GM18907 (cell line): ENCODE measurements at regions not wholly inside any gene's neighbourhood (a gene's known extent, or its start where the extent isn't known, plus 50 kb on each side); places are given as distances from the start of the nearest gene placed in this dataset.

Source experiments
- ATAC-seq: cut with Tn5 transposase; IDR thresholded peaks from one replicate; pipeline ENCODE4 v1.9.1; 2021; ENCODE audit warnings: mild to moderate bottlenecking, moderate library complexity; ENCODE audit not compliant: unreplicated experiment

- ATAC-seq, result no peak
Observed at GRCh38 chr3:18008706-18009368, 266.4 kb upstream of the TBC1D5 start.

DNA sequence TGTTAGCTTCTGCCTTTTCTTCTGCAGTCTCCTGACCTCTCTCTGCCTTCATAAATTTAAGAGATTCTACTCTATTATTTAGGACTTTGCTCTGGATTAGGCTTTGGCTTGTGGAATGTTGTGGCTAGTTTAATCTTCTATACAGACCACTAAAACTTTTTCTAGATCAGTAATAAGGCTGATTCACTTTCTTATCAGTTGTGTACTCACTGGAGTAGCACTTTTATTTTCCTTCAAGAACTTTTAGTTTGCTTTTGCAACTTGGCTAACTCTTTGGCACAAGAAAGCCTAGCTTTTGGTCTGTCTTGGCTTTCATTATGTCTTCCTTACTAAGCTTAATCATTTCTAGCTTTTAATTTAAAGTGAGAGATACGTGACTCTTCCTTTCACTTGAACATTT is 265.5 kb upstream of the TBC1D5 start:
- ATAC-seq, result no peak

DNA sequence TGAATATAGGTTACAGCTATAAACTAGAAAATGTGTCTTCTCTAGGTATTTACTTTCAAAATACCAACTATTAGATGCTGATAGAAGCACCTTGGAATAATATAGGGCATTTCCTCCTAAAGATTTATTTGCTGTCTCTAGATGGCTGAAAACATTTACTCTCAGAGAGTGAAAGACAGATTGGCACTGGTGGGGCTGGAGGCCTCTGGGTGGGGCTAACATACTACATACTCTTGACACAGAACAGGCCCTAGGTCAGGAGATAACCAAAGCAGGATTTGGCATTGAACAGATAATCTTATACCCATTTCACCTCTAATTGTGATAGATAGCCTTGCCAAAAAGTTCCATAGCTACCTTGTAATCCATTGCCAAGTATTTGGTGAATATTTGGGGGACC is 253.3 kb upstream of the TBC1D5 start:
- no peak for ATAC-seq

DNA sequence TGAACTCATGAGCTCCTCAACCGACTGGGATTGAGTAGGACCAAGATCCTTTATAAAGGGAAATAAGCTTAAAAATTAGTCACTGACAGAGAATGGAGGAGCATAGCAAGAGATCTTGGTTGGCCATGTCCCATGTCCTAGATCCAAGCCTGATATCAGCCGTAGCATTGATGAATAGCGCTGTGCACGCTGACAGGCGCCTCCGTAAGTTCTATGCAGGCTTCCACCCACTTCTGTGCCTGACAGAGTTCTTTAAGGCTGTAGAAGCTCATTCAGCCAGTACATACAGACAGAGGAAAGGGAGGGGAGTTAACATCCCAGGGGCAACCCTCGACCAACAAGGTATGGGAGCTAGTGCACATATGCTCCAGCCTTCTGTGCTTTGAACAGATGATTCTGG is 251.7 kb upstream of the TBC1D5 start:
- no peak for ATAC-seq

- ATAC-seq, result no peak
Observed at GRCh38 chr3:17990390-17990789, 248.0 kb upstream of the TBC1D5 start.

- ATAC-seq, result no peak
Observed at GRCh38 chr3:17986348-17986816, 244.0 kb upstream of the TBC1D5 start.

GRCh38 chr3:17985658-17986347 is 243.4 kb upstream of the TBC1D5 start:
- ATAC-seq, result no peak

DNA sequence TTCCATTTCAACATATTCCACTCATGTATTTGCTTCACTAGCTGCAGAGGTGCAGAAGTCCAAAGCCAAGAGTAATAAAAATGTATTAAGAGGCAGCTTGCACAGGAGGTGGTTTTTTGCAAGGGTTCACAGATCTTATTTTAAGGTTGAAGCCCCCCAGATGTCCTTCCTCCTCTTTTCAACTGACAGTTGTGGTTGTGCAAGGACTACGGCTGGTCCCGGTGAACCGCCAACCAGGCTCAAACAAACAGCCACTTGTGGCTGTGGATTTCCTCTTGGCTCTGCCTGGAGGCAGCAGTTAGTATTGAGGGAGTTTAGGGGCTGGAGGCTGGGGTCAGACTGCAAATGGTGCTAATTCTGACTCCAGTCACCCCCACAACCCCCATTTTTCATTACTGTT is 240.7 kb upstream of the TBC1D5 start:
- ATAC-seq, result no peak

GRCh38 chr3:17982211-17982880 is 239.9 kb upstream of the TBC1D5 start:
- no peak for ATAC-seq

GRCh38 chr3:17980863-17981262 is 238.4 kb upstream of the TBC1D5 start:
- ATAC-seq, result no peak

GRCh38 chr3:17979911-17980310 is 237.5 kb upstream of the TBC1D5 start:
- ATAC-seq, result no peak

DNA sequence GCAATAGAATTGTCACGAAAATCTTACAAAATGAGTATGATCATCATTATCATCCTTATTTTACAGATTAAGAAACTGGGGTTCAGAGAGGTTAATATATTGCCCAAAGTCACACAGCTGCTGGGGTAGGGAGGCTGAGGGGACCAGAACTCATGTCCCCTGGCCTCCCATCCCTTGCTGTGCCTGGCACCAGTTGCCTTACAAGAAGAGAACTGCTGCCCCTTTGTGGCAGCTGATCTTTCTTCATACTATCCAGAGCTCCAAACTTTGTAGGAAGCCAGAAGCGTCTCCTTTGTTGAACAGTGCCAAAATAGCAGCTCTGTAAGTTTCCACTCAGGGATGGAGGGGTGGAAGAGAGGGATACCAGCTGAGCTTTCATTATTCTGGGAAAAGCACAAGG is 236.8 kb upstream of the TBC1D5 start:
- no peak for ATAC-seq

DNA sequence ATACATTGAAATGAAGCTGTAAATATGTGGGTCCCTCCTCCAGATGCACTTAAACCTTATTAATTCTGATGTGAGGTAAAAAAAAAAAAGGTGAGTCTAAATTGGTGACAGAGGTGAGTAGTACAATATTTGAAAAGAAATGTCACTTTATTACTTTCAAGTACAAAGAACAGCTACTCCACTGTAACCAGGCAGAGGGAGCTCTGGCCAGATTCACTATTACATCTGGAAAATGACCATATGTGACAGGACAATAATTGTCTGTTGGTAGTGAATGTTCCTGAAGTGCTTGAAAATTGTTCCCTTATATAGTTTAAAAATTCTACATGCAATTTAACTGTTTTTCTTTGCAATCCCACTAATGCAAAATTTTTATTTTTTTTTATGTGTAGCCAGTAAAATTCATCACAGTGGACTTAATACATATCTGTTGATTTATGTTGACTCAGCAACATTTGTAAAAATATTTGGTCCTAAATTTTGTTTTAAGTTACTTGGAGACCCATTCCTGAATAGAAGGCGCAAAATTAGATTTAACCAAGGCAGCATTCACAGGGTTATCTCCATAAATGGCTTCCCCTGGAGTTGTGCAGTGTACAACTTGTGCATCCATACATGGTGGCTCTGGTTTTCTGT is 231.9 kb upstream of the TBC1D5 start:
- no peak for ATAC-seq

- no peak for ATAC-seq
Observed at GRCh38 chr3:17972959-17973906, 230.8 kb upstream of the TBC1D5 start.

GRCh38 chr3:17972476-17972875 is 230.0 kb upstream of the TBC1D5 start:
- no peak for ATAC-seq

DNA sequence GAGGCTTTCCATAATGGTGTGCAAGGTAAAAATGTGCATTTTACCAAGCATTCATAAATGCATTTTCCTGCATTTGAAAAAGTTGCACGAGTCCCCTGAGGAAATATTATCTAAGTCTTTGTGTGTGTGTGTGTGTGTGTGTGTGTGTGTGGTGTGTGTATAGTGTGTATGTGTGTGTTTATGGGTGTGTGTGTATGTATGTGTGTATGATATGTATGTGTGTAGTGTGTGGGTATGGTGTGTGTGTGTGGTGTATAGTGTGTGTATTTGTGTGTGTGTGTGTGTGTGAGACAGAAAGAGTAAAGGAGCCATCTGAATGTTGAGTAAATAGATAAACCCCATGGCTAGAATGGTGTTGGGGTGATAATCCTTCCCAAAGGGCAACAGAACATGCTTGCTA is 229.6 kb upstream of the TBC1D5 start:
- no peak for ATAC-seq

- no peak for ATAC-seq
Observed at GRCh38 chr3:17969985-17970568, 227.6 kb upstream of the TBC1D5 start.

DNA sequence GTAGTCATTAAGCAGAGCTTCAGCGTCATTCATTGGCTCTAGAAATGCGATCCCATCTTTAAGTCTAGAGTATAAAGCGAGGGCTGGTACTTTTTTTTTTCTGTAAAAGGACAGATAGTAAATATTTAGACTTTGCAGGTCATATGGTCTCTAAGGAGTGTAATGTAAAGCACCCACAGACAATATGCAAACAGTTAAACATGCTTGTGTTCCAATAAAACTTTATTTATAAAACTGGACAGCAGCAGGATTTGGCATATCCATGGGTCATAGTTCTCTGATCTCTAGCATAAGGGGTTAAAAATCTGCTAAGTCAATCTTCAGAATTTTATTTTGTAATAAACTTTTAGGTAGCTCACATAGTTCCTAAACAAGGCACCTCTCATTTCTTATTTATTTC is 226.8 kb upstream of the TBC1D5 start:
- ATAC-seq, result no peak

DNA sequence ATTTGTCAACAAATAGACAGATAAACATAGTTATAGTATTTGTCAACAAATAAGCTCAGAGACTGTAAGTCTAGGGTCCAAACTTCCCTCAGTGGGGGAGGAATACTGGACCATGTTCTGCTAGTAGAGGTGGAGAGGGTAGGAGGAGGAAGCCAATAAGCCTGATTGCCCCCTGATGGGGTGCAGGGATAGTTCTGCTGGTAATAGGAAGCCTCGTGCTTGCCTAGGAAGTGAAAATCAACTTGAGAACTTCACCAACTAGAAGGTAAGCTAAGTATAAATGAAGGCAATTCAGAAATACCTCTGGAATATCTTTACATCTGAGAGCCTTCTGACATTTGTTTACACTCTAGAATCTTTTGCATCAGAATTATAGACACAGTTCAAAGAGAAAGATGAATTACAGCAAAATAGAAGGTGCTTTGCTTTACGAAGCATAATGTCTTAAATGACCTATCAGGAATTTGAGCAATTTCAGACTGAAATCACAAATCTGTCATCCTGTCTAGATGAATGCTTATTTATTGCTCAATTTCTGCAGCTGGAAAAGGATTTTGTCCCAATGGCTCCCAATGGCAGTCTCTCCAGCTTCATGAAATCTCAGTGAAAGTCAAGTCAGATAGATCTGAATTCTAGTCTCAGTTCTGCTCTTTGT is 225.6 kb upstream of the TBC1D5 start:
- ATAC-seq, result no peak

DNA sequence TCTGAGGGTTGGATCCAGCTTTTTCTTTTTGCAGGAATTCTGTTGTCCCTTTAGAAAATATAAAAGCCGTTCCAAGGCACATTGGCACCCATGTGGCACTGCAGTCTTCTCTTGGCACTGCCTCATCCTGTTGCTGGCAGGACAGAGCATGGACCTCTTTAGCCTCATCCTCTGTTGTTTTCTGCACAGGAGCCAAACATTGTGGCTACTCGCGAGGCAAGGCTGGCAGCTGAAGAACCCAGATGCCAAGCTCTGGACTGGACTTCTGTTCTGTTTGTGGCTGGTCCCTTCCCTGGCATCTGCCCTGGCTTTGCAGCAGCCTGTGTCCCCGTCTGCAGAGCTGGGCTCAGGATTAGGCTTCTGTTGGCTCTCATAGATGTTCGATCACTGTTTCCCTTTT is 224.7 kb upstream of the TBC1D5 start:
- no peak for ATAC-seq
